ENCODE measurements at regions not wholly inside any gene's neighbourhood (a gene's known extent, or its start where the extent isn't known, plus 50 kb on each side); places are given as distances from the start of the nearest gene placed in this dataset.

DNA sequence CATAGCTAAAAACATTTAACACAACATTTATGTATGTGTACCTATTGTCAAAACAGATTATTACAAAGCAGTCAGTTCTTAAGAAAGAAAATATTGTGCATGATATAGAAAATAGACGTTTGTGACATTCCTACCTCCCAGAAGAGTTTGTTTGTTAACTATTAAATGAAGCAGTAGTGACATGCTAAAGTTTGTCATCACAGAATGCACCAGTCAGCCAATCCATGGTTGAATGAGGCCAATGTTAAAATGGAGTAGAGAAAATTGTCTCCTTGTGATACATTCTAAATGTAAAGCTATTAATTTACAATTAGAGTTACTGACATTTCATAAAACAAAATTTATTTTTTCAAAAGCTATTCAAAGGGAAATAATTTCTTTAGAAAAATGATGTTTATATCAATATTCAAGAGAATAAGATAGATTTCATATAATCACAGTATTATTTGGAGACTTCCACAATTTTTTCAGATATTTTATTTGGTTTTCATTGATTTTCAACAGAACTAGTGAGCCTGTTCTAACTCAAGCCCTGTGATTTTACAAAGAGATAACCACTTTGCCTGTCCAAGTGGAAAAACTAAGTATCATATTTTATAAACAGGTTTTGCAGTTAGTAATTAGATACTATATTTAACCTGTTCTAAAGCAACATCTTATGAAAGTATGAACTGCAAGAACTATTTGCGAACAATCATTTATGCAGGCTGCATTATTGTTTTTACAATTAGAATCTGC is 176.8 kb downstream of the ISL1 start:
- DNase-seq: peak; percentile 20

DNA sequence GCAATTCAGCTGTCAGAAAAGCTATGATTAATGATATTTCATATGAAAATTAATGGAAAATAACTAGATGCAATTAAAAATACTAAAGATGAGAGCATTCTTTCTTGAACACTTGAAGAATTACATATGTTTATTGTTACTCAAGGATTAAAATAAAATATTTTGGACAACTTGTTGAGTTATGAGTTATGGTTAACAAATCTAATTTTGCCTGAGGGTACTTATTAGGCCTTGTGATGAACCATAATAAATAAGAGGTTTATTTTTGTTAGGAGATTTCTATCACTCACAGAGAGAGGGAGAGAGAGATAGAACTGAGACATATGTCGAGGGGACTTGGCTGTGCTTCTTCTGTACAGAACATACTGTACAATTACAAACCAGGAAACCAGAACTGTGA is 183.7 kb downstream of the ISL1 start:
- peak; percentile 56 for DNase-seq

DNA sequence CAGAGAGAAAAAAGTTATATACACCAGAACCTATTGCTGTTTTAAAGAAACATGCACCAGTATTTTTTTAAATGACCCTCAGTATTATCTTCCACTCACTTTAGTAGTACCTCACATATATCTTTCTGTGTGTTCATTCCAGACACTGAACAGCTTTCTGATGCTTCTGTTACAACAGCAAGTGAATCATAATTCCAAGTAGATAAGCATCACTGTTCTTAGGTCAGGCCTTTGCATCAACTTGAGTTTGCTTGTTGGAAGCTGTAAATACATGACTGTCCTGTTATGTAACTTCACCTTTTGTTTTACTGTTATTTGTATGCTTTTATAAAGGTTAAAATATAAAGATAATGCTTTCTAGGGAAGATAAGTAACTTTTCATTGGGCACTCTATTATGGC is 184.4 kb downstream of the ISL1 start:
- peak; percentile 34 for DNase-seq

DNA sequence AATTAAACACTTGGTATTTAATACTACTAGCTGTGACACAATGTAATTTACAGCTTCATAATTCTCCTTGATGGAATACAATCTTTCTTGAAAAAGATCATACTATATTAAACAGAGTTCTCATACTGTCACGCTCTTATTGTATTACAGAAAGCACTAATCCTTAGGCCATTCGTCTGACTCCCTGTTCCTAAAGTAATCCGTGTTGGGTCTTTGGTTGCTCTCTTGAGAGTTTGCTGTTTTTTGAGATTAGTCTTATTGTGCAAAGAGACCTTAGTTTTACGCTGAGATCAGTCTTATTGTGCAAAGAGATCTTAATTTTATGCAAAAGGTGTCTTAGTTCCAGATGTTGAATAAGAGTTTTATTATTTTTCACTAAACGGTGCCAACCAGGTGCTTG is 190.6 kb downstream of the ISL1 start:
- no peak for DNase-seq

DNA sequence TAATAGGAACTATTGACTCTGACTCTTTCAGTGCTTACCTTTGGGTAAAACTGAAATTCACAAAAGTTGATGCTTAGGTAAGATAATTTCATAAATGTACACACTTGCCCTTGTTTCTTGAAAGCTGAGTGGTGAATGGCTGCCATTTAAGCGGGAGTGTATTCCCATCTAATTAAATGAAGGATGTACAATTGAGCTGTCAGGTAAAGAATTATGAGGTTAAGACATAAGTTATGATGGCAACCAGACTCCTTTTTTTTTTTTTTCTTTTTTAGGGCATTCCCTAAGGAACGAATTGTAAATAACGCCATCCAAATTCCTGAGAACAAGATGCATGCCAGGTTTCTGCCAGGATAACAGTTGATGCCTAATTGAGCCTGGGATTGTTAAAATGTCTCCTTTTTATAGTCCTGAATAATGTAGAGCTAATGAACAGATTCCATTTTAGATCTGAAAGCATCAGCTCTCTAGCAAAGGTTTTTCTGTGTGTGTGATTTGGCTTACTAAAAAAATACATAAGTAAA is 199.7 kb downstream of the ISL1 start:
- DNase-seq: peak; percentile 89

DNA sequence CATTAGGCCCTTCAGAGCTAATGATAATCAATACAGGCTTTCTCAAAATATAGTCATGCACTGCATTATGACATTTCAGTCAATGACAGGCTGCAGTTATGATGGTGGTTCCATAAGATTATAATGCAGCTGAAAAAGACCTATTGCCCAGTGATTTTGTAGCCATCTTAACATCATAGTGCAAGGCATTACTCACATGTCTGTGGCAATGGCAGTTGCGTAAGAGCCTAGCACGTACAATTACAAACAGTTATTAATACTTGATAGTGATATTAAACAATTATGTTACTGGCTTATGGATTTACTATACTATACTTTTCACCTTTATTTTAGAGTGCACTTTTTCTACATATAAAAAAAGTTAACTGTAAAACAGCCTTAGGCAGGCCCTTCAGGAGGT is 214.8 kb downstream of the ISL1 start:
- no peak for DNase-seq

DNA sequence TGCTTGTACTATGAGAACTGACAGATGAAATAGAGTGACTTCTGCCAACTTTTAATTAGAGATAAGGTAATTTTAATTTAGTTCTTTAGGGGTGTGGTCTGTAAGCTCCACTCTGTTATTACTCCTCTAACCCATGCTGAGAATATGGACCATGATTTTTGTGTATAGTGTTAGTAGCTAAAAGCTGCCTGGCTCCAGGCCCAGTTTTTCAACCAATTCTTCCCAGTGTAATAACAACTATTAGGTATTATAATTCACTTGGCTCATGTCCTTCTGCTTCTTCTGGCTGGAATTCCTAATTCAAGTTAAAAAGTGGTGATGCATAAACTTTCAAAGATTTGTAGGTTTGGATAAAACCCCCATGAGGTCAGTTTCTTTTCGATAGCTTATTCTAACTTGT is 216.3 kb downstream of the ISL1 start:
- peak; percentile 97 for DNase-seq

DNA sequence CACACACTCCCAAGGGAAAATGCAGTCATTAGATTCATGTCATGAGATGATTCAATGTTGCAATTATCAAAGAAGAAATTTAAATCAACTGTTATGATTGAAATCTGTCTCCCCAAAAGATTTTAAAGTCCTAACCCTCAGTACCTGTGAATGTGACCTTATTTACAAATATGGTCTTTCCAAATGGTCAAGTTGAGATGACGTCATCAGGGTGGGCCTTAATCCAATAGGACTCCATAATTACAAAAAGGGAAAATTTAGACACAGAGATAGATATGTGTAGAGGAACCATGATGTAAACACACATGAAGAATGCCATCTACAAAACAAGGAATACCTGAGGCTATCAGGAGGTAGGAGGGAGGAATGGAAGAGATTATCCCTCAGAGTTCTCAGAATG is 221.1 kb downstream of the ISL1 start:
- no peak for DNase-seq

DNA sequence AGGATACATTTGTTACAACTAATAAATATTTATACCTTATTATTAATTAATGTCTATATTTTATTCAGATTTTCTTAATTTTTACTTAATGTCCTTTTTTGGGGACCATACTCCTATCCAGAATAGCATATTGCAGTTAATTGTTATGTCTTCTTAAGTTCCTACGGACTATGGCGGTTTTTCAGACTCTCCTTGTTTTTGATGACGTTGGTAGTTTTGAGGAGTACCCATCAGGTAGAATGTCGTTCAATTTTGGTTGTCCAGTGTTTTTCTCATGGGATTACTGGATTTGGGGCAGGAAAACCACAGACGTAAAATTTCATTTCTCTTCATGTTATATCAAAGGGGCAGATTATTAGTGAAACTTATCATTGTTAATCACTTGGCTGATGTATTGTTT is 223.7 kb downstream of the ISL1 start:
- no peak for DNase-seq

DNA sequence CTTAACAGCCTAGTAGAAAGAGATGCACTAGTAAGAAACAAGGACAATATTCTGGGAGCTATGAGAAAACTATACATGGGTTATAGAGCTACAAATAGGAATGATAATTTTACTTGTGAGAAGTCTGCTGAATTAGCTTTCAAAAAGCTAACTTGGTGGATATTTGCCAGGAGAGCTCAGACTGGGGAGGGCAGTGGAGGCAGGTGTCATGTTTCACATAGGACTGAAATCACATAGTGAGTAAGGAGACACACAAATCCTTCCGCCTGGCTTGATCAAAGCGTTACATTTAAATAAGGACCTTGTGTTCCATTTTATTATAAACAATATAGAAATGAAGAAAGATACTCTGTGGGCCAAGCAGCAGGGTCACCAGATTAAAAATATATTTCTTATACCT is 235.0 kb downstream of the ISL1 start:
- peak; percentile 40 for DNase-seq

DNA sequence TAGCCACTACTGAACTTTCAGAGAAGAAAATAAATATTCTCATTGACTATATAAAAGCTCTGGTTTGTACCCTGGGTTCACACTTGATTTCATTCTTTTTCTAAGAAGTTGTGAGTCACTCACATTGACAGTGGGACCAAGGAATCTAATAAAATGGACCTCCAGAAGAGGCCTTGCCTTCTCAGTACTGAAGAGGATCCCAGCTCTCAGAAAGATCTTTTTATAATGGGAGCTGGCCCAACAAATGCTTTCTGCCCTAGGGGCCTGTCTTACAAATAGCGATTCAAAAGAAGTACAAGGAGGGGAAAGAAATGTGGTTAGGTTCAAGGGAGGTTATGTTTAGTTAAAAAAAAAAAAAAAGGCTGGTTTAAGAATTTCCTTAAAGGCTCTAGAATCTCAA is 237.9 kb downstream of the ISL1 start:
- DNase-seq: peak; percentile 55

DNA sequence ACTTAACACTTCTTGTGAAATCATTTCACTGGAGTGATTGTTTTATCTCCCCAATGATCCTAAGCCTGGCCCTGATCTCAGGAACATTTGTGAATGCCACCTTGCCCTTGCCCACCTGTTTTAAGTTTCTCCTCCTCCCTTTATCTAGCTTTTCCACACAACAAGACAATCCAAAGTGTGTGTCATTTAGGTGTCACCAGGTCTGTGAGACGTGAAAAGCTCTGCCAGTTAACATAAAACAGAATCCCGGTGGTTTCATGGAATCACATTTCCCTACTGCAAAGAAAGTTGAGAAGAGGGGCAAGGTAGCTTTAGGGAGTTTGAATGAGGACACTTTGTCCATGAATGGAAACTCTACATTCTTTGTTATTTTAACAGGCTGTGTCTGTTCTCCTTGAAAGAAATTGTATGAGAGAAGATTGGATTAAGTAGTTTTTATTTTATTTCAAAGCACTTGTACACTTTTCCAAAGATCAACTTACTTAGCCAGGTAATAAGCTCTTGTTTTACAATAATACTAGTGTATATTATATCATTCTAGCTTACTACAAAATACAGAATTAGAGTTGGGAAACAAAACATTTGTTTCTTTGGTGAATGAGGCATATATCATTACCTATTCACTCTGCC is 239.0 kb downstream of the ISL1 start:
- no peak for DNase-seq

DNA sequence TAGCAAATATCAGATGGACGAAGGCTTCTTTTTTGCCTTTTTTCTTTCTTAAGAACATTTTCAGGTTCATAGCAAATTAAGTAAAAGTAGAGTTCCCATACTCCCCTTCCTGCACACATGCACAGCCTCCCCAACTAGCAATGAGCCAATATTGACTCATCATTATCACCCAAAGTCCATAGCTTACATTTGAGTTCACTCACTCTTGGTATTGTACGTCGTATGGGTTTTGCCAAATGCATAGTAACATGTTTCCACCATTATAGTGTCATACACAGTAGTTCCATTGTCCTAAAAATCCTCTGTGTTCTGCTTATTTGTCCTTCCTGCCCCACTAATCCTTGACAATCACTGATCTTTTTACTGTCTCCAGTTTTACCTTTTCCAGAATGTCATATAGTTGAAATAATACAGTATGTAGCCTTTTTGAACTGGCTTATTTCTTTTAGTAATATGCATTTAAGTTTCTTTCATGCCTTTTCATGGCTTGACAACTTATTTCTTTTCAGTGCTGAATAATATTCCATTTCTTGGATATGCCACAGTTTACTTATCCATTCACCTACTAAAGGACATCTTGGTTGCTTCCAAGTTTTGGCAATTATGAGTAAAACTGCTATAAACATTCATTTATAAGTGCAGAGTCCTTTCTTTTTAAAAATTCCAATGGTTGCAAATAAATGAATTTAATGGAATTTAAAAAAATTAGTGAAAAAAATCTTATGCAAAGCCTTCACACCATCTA is 242.1 kb downstream of the ISL1 start:
- no peak for DNase-seq

DNA sequence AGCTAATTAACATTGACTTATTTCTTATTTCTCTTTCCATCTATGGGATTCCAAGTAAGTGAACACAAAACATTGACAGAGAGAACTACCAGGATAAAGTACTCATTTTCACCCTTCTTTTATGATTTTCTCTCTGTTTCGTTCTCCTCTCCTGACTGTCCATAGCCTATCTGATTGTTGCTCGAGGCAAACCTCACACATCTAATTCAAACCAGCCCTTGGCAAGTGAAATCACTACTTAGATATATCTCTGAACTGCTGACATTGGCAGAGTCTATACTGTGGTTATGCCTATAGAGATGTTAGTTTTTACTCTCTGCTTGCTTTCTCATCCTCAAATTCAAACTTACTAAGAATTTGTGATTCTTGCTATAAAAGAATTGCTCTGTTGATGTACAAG is 248.8 kb downstream of the ISL1 start:
- no peak for DNase-seq

DNA sequence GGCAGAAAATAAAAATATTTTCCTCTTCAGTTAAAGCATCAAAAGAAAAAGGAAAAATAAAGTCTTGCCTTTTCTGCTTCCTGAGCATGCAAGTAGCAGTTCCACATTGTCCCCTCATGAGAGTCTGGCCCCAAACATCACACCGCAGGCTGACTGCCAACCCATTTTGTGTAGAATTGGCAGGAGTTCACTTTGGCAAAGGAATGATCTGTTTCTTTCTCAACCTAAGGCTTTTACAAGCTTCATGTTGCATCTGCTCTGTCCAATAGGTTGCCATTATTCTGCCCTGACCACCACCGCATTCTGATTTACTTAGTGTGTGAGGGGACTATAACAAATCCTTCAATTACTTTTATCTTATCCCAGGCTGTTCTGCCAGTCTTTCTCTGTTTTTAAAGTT is 249.5 kb downstream of the ISL1 start:
- DNase-seq: no peak

DNA sequence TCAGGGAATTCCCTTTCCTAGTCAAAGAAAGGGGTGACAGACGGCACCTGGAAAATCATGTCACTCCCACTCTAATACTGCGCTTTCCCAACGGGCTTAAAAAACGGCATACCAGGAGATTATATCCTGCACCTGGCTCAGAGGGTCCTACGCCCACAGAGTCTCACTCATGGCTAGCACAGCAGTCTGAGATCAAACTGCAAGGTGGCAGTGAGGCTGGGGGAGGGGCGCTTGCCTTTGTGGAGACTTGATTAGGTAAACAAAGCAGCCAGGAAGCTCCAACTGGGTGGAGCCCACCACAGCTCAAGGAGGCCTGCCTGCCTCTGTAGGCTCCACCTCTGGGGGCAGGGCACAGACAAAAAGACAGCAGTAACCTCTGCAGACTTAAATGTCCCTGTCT is 253.7 kb downstream of the ISL1 start:
- DNase-seq: peak; percentile 46

DNA sequence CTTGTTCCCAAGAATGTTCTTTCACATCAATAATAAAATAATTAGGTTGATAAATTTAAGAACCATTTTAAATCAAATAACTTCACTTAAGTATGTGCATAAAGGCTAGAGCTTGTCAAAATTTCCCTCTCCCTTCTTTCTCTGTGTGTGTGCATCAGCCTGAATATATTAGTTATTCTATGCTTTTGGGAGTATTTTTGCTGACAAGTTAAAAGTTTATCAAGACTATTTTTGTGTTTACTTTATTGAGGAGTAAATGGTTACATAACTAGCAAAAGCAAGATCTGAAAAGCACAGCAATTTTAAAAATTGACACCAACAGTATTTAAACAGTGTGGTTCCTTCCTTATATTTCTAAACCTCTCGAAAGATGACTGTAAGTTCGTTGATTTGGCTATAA is 261.7 kb downstream of the ISL1 start:
- DNase-seq: no peak

DNA sequence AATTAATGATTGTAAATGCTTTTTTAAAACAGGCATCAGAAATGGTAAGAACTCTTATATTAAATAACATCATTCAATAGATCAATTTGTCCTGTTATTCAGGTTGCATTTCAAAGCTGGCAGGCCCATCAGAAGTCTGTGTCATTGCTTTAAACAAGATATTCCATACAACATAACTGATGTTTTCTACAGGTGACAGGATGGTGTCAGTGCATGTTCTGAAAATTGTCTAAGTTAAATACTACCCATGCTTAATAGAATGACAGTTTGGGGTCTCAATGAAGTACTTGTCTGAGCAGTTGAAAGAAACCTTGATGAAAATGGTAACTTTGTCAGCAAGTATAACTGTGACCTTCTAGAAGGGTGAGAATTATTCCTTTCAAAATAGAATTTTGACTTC is 263.2 kb downstream of the ISL1 start:
- DNase-seq: no peak

DNA sequence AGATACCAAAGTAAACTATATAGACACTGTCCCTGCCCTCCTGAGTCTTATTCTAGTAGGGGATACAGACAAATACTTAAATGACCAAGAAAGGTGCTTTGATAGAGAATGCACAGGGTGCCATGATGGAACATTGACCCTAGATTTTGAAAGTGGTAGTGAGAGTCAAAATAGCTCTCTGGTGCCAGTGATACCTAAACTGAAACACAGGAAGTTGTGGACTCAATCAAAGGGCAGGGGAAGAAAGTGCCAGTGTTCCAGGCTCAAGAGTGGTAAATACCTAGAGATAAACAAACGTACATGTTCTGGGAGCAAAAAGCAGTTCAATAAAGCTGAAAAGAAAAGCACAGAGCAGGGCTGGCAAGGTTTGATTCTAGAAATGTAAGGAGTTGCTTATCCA is 267.6 kb downstream of the ISL1 start:
- DNase-seq: no peak

DNA sequence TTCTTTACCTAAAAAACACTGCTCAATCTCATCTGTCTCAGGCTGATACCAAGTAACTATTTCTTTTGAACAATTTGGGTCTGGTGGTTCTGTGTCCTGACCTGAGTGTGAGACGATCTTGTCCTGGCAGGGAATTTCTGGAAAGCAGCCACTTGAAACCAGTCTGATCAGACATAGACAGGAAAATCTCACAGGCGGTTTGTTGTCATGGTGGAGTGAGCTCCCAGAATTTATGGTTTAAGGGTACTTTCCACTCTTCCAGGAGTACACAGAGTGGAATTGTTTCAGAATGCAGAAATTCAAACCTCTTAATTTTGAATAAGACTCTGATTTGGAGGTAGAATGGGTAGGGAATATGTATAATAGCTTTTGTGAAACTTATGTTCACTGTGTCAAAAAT is 268.2 kb downstream of the ISL1 start:
- DNase-seq: no peak

DNA sequence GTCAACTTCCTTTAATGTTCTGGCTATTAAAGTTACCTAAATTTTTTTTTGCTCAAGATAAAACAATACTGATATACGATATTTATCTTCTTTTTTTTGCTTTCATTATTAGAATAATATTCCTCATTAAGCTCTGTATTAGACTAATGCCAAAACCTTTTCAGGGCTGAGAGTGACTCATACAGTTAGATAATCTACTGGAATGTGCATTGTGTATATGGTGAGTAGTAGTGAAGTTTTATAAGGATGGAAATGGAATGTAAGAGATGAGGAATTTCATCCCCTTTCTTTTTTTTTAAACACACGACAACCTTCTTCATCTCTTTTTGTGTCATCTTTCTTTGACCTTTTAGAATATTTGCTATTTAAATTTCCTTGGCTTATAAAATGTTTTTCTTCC is 268.6 kb downstream of the ISL1 start:
- DNase-seq: no peak

DNA sequence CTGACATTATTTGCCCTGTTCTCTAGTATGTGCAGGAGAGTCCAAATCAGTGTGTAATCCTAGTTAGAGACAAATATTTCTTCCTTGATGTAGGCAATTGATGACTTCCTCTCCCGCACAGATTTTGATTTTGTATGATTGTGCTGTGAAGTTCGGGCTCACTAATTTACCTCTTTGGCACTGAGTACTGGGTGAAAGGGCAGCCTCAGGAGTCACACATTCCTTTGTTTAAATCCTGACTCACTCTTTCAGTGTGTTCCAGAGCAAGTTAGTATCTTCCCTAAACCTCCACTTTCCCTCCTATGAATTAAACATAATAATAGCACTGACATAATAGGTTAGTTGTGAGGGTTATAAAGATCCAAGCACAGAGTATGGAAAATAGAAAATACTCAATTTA is 269.7 kb downstream of the ISL1 start:
- DNase-seq: no peak

DNA sequence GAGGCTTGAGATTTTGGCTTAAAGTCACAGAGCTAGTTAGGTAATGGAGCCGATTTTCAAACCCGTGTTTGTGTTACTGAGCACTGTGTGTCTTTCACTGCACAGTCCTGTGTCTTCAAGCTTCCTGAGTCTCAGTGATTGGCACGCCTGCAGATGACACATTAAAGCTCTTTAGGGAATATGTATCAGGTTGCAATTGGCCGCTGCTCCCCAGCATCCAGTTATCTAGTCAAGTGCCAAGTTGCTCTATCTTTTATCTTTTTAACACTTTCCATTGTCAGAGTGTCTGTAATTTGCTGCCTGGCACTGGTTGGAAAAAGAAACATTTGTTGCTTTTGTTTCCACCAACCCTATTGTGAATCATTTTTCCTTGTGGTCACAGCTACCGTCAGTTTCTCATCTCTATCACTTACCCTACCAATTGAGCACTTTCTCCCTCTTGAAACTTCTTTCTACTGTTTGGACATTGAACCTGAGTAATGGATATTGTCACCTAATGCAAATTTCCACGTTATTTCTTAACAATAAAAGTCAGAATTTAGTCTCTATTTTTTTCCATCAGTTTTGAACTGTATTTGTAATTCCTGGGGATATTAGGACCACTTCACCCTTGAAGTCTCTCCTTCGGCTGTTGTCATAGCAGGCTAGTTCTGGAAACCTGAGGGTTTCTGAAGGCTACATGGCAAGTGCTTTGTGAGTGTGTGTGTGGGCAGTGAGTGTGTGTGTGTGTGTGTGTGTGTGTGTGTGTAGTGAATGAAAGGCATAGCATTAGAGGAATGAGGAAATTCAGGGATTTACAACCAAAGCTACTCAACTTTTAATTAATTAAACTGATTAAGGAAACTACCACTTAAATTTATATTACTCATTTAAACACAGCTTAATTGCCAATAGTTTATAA is 274.3 kb downstream of the ISL1 start:
- peak; percentile 65 for DNase-seq
